Left ventricle myocardium inferior (tissue), 1 donor: ENCODE measurements at regions not wholly inside any gene's neighbourhood (a gene's known extent, or its start where the extent isn't known, plus 50 kb on each side); places are given as distances from the start of the nearest gene placed in this dataset.

ENCODE experiments used
- DNase-seq: peaks from one replicate; pipeline ENCODE4 v3.0.0-alpha.2; 2020
- H3K27ac ChIP-seq: fragments of 200-600 bp; replicated peaks from 2 replicates; pipeline ENCODE4 v1.8.0; 2021
- H3K27me3 ChIP-seq: fragments of 200-600 bp; 2 replicates; pipeline ENCODE4 v1.8.0; 2021; ENCODE audit warnings: low read depth
- H3K36me3 ChIP-seq: fragments of 200-600 bp; 2 replicates; pipeline ENCODE4 v1.8.0; 2021
- H3K4me1 ChIP-seq: fragments of 200-600 bp; 2 replicates; pipeline ENCODE4 v1.8.0; 2021
- H3K4me3 ChIP-seq: fragments of 200-600 bp; 2 replicates; pipeline ENCODE4 v1.8.0; 2021; ENCODE audit warnings: mild to moderate bottlenecking, moderate library complexity
- H3K9me3 ChIP-seq: fragments of 200-600 bp; replicated peaks from 2 replicates; pipeline ENCODE4 v1.8.0; 2021
- intact Hi-C: fragments of 100-400 bp; cut with micrococcal nuclease; formaldehyde crosslinking; loops from one replicate; pipeline ENCODE4 v1.11.0; 2022
- TF ChIP-seq, protein P1 (sequence below): fragments of 200-600 bp; IDR thresholded peaks from 2 replicates; pipeline ENCODE4 v1.8.0; 2021; ENCODE audit warnings: antibody characterized with exemption, mild to moderate bottlenecking, borderline replicate concordance
- donor health status: DM: no; HTN: yes; CAD: no; lungs with severe emphysema.

DNA sequence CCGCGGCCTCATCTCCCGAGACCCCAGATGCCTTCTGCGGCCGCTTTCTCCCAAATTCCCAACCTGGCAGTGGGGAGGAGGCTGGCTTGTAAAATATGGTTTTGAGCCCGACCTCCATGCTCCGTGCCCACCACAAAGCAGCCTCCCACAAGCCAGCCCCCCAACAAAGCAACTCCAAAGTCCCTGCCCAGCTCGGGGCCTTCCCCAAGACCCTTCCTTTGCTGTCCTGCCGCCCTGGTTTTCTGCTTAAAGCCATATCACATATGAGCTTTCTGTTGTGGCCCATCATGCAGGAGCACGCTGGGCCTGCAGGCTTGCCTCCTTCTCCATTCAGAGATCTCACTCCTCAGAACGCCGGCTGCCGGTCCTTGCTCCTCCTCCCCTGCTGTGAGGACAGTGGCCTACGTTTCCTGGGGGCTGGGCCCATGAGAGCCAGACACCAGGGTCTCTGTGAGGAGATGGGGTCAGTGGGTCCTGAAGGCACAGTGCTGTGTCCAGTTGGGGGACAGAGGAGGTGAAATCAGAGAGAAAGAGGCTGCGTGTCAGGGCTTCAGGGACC lies 680.0 kb downstream of the BRD1 start:
- no peaks in the 10 kb centered on the region for H3K36me3 ChIP-seq
- intact Hi-C loops: no loop called here
- H3K4me3 ChIP-seq: no peak overlapping the region
- peaks cover 61% of the 10 kb centered on the region for H3K27me3 ChIP-seq
- peaks cover 18% of the 10 kb centered on the region for H3K9me3 ChIP-seq
- no peak overlapping the region for H3K27ac ChIP-seq
- TF ChIP-seq, protein P1, sequence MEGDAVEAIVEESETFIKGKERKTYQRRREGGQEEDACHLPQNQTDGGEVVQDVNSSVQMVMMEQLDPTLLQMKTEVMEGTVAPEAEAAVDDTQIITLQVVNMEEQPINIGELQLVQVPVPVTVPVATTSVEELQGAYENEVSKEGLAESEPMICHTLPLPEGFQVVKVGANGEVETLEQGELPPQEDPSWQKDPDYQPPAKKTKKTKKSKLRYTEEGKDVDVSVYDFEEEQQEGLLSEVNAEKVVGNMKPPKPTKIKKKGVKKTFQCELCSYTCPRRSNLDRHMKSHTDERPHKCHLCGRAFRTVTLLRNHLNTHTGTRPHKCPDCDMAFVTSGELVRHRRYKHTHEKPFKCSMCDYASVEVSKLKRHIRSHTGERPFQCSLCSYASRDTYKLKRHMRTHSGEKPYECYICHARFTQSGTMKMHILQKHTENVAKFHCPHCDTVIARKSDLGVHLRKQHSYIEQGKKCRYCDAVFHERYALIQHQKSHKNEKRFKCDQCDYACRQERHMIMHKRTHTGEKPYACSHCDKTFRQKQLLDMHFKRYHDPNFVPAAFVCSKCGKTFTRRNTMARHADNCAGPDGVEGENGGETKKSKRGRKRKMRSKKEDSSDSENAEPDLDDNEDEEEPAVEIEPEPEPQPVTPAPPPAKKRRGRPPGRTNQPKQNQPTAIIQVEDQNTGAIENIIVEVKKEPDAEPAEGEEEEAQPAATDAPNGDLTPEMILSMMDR: no peak
- DNase-seq: no peak
- H3K4me1 ChIP-seq: no peaks in the 10 kb centered on the region

DNA sequence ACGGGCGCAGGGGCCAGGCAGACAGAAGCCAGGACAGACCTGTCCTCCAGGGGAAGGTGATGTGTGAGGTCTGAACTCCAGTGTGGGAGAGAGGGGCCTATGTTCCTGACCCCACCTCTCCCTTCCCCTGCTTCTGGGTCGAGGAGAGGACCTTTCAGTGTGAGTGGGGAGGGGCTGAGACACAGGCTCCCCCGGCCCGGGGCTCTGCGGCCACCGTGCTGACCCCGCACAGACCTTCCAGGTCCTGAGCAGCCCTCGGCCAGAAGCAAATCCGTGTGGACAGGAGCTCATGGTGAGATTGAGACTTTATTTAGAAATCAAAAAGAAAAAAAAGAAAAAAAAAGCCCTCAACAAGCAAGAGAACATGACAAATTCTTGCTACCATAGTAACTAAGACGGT lies 680.5 kb downstream of the BRD1 start:
- Histone ChIP-seq H3K36me3 (no peaks in the 10 kb centered on the region), H3K27ac (no peak overlapping the region), H3K4me3 (no peak overlapping the region), H3K27me3 (peaks cover 61% of the 10 kb centered on the region), H3K9me3 (peaks cover 18% of the 10 kb centered on the region), H3K4me1 (no peaks in the 10 kb centered on the region)
- intact Hi-C loops: no loop called here
- DNase-seq: no peak
- TF ChIP-seq, protein P1: no peak

DNA sequence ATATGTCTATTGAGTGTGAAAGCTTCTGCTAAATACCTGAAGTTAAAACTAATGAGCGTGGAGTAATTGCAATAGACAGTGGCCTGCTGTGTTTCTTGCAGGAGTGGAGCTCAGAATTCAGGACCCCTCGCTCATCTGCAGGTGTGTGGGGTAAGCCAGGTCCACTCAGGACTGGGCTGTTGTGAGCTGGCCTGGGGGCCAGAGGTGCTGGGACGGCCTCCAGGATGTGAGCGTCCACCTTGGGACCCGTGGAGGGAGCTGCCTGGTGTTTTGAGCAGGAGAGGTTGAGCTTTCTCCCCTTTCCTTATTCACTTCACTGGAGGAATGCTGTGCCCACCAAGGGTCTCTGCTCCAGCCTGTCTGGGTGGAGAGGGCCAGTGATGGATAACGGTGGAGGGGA lies 681.2 kb downstream of the BRD1 start:
- Histone ChIP-seq H3K4me1 (no peaks in the 10 kb centered on the region), H3K27me3 (peaks cover 61% of the 10 kb centered on the region), H3K36me3 (no peaks in the 10 kb centered on the region), H3K9me3 (peaks cover 18% of the 10 kb centered on the region), H3K27ac (no peak overlapping the region), H3K4me3 (no peak overlapping the region)
- TF ChIP-seq, protein P1: no peak
- intact Hi-C loops: no loop called here
- DNase-seq: no peak

DNA sequence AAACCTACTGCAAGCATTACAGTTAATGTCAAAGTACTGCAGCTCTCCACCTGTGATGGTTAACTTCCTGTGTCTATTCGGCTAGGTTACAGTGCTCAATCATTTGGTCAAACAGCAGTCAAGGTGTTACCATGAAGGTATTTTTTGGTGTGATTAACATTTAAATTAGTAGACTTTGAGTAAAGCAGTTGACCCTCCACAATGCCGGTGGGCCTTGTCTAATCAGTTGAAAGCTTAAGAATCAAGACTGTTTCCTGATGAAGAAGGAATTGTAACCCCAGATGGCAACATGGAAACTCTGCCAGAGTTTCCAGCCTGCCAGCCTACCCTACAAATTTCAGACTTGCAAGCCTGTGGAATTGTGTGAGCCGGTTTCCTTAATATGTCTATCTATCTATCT lies 683.9 kb downstream of the BRD1 start:
- intact Hi-C loops: no loop called here
- H3K4me3 ChIP-seq: no peak overlapping the region

DNA sequence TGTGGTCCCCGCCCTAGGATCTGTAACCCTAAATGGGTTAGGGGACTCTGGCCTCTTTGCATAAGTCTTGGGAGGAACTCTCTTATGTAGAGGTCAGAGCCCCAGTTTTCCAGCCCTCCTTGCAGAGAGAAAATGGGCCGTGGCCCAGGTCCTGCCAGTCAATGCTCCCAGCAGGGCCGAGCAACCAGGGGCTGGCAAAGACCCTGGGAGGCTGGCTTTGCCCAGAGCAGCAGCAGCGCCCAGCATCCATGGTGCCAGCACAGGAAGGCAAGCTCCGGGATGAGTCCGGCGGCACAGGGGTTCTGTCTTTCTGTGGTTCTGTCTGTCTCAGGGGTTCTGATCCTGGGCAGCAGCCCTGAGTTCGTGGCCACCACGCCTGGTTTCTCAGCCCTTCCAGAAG lies 684.8 kb downstream of the BRD1 start:
- H3K9me3 ChIP-seq: peaks cover 18% of the 10 kb centered on the region
- DNase-seq: no peak
- intact Hi-C loops: no loop called here
- no peak overlapping the region for H3K4me3 ChIP-seq
- TF ChIP-seq, protein P1: no peak
- no peaks in the 10 kb centered on the region for H3K4me1 ChIP-seq
- peaks cover 57% of the 10 kb centered on the region for H3K27me3 ChIP-seq
- no peaks in the 10 kb centered on the region for H3K36me3 ChIP-seq
- H3K27ac ChIP-seq: no peak overlapping the region

More for the DNA sequence above, 683.9 kb downstream of the BRD1 start:
- H3K27ac ChIP-seq: no peak overlapping the region
- no peaks in the 10 kb centered on the region for H3K4me1 ChIP-seq
- H3K27me3 ChIP-seq: peaks cover 65% of the 10 kb centered on the region
- TF ChIP-seq, protein P1: no peak
- H3K36me3 ChIP-seq: no peaks in the 10 kb centered on the region
- peaks cover 18% of the 10 kb centered on the region for H3K9me3 ChIP-seq
- no peak for DNase-seq
